Gastroesophageal sphincter (tissue), 4 donors: ENCODE measurements at regions not wholly inside any gene's neighbourhood (a gene's known extent, or its start where the extent isn't known, plus 50 kb on each side); places are given as distances from the start of the nearest gene placed in this dataset.

Experiments
- ATAC-seq: fragments of 150-250 bp; one replicate; pipeline ENCODE4 v1.9.1; 2016; ENCODE audit warnings: mild to moderate bottlenecking, moderate library complexity
- H3K27ac ChIP-seq, 4 donors: fragments of 200-600 bp; sonication (generic) in 3 of 4; 1 replicate in 3 of 4; 2 replicates in 1 of 4; pipeline ENCODE4 v1.5.1; 2016 to 2019
- H3K27me3 ChIP-seq: fragments of 200-600 bp; sonication (generic); one replicate; pipeline ENCODE4 v1.5.1; 2019
- H3K36me3 ChIP-seq, 2 donors: fragments of 200-600 bp; sonication (generic); one replicate each; pipeline ENCODE4 v1.5.1; 2019; ENCODE audit warnings: control low read depth in 1 of 2
- H3K4me1 ChIP-seq, 3 donors: fragments of 200-600 bp; sonication (generic); 1 replicate in 2 of 3; 2 replicates in 1 of 3; pipeline ENCODE4 v1.5.1; 2016 to 2019; ENCODE audit warnings: control low read depth in 2 of 3
- H3K4me3 ChIP-seq, 2 donors: fragments of 200-600 bp; sonication (generic); one replicate each; pipeline ENCODE4 v1.5.1; 2019; ENCODE audit warnings: mild to moderate bottlenecking in 1 of 2, moderate library complexity in 1 of 2
- H3K9me3 ChIP-seq, 3 donors: fragments of 200-600 bp; sonication (generic); one replicate each; pipeline ENCODE4 v1.5.1; 2017 to 2019; ENCODE audit warnings: control low read depth in 2 of 3
- CTCF ChIP-seq, 4 experiments: fragments of 200-600 bp in 2 of 4; fragments of 450-650 bp in 2 of 4; sonication (generic) in 1 of 4; IDR thresholded peaks; one replicate each; pipeline ENCODE4 v1.5.1; 2017 to 2019; ENCODE audit warnings: antibody characterized with exemption in 4 of 4, mild to moderate bottlenecking in 2 of 4, moderate library complexity in 2 of 4
- EP300 ChIP-seq: sonication (generic); formaldehyde crosslinking; IDR thresholded peaks from one replicate; pipeline ENCODE4 v1.6.1; 2017; ENCODE audit warnings: antibody characterized with exemption, mild to moderate bottlenecking
- POLR2A ChIP-seq, 2 donors: fragments of 450-650 bp; IDR thresholded peaks; one replicate each; pipeline ENCODE4 v1.6.1; 2017; ENCODE audit warnings: antibody characterized with exemption in 2 of 2, mild to moderate bottlenecking in 2 of 2, moderate library complexity in 1 of 2
- POLR2AphosphoS5 ChIP-seq: sonication (generic); formaldehyde crosslinking; IDR thresholded peaks from one replicate; pipeline ENCODE4 v1.6.1; 2017; ENCODE audit warnings: antibody characterized with exemption
- WGBS, 2 donors: methylation state at CpG; one replicate each; pipeline ENCODE4 v1.1.5; 2018; ENCODE audit warnings: low coverage in 1 of 2; 5-methylcytosine and 5-hydroxymethylcytosine counted together

- no peak for TF ChIP-seq EP300
- no peak for TF ChIP-seq POLR2A (IDR thresholded peaks at IDR 0.05)
- TF ChIP-seq CTCF (IDR thresholded peaks at IDR 0.05), result no peak
- no peak for TF ChIP-seq POLR2AphosphoS5
- Histone ChIP-seq H3K27me3 (no peaks in the 10 kb centered on the region), H3K4me1 (no peaks in the 10 kb centered on the region), H3K4me3 (no peak overlapping the region), H3K9me3 (no peaks in the 10 kb centered on the region), H3K27ac (no peak overlapping the region), H3K36me3 (no peaks in the 10 kb centered on the region)
- WGBS, 2 donors, result 78 to 86% methylated on average over 3 of the region's 3 CpGs
- no peak for ATAC-seq
These were observed 83.2 kb upstream of the PSMD7 start for GRCh38 chr16:74213372-74213771.

GRCh38 chr16:74210245-74210644, 86.4 kb upstream of the PSMD7 start:
- ATAC-seq, result no peak
- Histone ChIP-seq H3K4me3 (no peak overlapping the region), H3K9me3 (no peaks in the 10 kb centered on the region), H3K27me3 (no peaks in the 10 kb centered on the region), H3K27ac (no peak overlapping the region), H3K36me3 (no peaks in the 10 kb centered on the region), H3K4me1 (no peaks in the 10 kb centered on the region)
- TF ChIP-seq POLR2A (IDR thresholded peaks at IDR 0.05) (no peak), EP300 (no peak), CTCF (IDR thresholded peaks at IDR 0.05) (no peak), POLR2AphosphoS5 (no peak)
- WGBS, 2 donors, result 83 to 95% methylated on average over 1 of the region's 1 CpG

GRCh38 chr16:74202009-74202408, 94.6 kb upstream of the PSMD7 start:
- Histone ChIP-seq H3K9me3 (no peaks in the 10 kb centered on the region), H3K27me3 (no peaks in the 10 kb centered on the region), H3K36me3 (no peaks in the 10 kb centered on the region), H3K4me1 (no peaks in the 10 kb centered on the region), H3K27ac (no peak overlapping the region), H3K4me3 (no peak overlapping the region)
- 68 to 79% methylated on average over 5 of the region's 5 CpGs for WGBS, 2 donors
- TF ChIP-seq POLR2AphosphoS5 (no peak), EP300 (no peak), CTCF (IDR thresholded peaks at IDR 0.05) (no peak), POLR2A (IDR thresholded peaks at IDR 0.05) (no peak)
- ATAC-seq, result no peak

GRCh38 chr16:74201576-74201975, 95.0 kb upstream of the PSMD7 start:
- no peak overlapping the region for H3K4me3 ChIP-seq
- 14 to 76% methylated on average over 1 to 2 of the region's 2 CpGs for WGBS, 2 donors
- TF ChIP-seq POLR2AphosphoS5, result no peak
- no peak for TF ChIP-seq CTCF (IDR thresholded peaks at IDR 0.05)
- no peak for TF ChIP-seq POLR2A (IDR thresholded peaks at IDR 0.05)
- no peak for TF ChIP-seq EP300
- H3K27me3 ChIP-seq, result no peaks in the 10 kb centered on the region
- no peaks in the 10 kb centered on the region for H3K9me3 ChIP-seq
- H3K36me3 ChIP-seq, result no peaks in the 10 kb centered on the region
- no peaks in the 10 kb centered on the region for H3K4me1 ChIP-seq
- no peak for ATAC-seq
- H3K27ac ChIP-seq, result no peak overlapping the region

DNA sequence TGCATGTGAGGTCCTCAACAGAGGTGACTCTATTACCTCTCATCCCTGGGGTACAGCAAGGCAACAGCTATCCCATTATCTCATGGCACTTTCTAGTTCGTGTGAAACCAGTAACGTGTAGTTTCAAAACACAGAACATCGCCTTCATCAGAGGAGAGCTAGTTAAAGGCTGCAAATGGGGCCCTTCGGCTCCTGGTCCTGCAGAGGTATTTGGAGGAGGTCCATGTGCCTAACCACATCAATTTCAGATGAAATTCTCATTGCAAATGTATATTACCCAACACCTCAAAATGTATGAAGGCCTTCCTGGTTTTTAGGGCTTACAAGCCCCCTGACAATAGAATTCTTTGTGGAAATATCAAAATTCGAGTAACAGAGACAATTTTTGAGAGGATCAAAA, 95.7 kb upstream of the PSMD7 start:
- H3K9me3 ChIP-seq, result no peaks in the 10 kb centered on the region
- 72 to 81% methylated on average over 2 to 5 of the region's 5 CpGs for WGBS, 2 donors
- TF ChIP-seq CTCF (IDR thresholded peaks at IDR 0.05) (no peak), POLR2A (IDR thresholded peaks at IDR 0.05) (no peak), POLR2AphosphoS5 (no peak), EP300 (no peak)
- no peaks in the 10 kb centered on the region for H3K36me3 ChIP-seq
- H3K27ac ChIP-seq, result no peak overlapping the region
- H3K27me3 ChIP-seq, result no peaks in the 10 kb centered on the region
- H3K4me1 ChIP-seq, result no peaks in the 10 kb centered on the region
- no peak overlapping the region for H3K4me3 ChIP-seq
- no peak for ATAC-seq
